TTC549 (cell line): ENCODE measurements at regions not wholly inside any gene's neighbourhood (a gene's known extent, or its start where the extent isn't known, plus 50 kb on each side); places are given as distances from the start of the nearest gene placed in this dataset.
A peak's percentile ranks its signal among the peaks of the same experiment; 100 is the strongest.
"Not testable (repeated sequence)": the region's sequence is repeated elsewhere in the genome, so short reads cannot be mapped to it uniquely, and the experiment has no call there.

ENCODE experiments used
- FAIRE-seq: peaks from 2 replicates; lab custom pipeline; 2012; peaks lifted over from hg19 to GRCh38; lab: Jason Lieb, UNC

DNA sequence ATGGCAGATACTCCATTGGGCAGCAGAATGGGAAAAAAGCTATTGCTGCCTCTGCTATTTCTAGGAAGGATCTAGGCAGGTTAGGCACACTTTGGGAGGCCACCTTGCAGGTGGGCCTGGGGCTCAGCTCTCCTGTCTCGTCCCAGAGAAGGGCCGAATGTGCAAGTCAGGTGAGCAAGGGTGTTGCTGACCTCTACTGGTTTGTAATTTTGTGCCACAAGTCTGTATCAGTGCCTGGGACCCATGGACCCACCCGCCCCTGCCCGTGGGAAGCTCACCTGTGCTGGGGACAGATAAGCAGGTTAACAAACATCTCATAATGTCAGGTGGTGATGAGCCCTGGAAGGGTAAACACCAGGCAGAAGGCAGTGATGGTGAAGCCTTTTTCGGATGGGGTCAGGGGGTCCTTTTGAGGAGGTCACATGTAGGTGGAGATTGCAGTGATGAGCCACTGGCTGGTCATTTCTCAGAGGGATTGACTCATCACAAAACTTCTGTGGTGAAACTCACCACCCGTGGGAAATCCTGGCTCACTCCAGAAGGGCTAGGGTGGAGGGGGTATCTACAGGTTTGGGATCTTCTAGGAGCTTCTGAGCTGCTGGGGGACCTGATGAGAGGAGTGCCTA is 161.3 kb downstream of the KLF13 start:
- FAIRE-seq: no peak

DNA sequence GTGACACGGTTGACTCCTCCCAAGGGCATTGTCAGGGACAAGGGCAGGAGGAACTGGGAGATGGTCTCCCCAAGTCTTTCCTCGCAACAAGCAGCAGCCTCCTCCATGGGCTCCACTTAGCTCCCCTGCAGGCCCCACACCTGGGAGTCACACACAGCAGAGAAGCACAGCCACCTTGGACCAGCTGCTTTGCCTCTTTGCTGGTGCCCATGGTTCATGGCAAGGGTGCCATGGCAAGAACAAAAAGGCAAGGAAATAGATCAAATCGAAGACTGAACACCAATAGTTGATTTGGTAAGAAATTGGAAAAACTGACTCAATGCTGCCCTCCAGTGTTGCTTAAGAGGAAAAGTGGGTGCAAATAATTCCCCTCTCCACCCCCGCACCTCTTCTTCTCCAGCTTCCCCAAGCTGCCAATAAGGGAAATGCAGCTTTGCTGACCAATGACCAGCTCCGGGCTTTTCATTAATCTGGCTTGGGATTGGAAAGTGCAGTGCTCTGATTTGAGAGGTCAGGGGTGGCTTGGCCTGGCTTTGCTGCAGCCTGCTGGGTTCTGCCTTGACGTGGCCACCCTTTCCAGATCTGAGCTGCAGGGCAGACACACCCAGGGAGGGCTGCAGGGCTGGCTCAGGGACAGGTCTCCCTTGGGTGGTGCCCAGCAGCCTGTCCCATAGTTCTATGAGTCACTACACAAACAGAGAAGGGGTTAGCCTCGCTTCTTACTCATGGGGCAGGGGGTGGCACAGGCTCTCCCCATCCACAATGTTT is 162.0 kb downstream of the KLF13 start:
- FAIRE-seq: peak; percentile 53

DNA sequence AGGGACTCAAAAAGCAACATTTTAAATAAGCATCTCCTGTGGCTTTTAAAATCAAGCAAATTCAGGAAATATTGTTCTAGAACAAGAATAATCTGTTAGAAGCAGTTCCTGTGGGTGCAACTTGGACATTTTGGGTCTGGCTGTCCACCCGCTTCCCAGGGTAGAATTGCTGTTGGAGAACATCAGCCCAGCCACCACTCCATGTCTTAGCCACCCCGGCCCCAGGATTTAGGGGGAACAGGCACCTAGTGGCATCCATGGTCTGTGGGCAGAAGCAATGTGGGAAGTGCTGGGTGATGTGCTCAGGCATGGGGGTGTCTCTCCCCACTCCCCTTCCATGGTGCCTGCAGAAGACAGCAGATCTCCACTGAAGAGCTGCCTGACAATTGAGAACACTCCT is 162.6 kb downstream of the KLF13 start:
- FAIRE-seq: no peak

DNA sequence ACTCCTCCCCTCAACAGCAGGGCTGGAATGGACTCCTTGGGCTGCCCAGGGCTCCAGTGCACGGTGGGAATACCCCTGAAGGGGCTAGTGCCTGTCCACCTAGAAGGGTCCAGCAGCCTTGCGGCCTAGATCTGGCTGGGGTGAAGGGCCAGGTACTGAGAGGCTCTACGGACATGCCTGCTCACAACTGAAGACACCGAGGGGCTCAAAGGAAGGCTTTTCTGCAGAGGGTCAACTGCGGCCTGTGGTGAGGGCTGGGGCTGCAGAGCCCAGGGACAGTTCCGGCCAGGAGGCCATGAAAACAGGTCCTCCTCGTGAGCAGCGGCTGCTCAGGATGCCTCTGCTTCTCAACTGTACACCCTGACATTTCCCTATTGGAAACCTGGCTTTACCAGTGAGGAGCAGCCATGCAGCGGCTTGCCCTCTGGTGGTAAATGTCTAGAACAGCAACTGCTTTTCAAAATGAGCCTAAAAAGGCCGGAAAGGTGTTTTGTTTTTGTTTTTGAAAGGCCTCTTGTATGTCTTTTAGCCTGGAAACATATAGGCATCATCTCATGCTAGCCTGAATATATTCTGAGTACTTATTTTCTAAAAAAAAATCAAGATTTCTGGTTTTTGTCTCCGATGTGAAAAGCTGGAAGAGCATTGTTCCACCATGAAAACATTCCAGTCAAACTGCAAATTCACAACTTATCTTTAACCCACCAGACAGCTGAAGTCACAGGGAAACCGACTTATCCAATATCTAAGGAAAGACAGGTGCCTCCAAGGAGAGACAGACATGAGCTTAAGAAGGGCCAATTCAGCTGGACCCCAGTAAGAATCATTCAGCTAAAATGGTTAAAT is 163.4 kb downstream of the KLF13 start:
- FAIRE-seq: no peak

DNA sequence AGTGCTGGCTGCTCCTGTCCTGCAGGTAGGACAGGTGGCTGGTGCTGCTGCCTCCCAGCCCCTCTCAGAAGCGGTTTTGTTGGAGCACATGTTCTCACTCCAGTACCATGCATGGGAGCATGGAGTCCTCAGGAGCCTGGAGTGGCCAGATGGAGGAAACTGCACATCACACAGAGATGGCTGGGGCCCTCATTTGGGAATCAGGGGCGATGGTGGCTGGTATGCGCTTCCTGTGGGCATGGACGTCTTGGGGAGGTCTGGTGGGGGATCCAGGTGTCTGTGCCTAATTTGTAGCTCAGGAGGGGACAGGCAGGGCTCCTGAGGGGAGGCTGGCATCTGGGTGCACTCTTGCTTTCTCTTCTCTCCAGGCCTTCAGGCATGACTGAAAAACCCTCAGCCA is 168.2 kb downstream of the KLF13 start:
- no peak for FAIRE-seq

DNA sequence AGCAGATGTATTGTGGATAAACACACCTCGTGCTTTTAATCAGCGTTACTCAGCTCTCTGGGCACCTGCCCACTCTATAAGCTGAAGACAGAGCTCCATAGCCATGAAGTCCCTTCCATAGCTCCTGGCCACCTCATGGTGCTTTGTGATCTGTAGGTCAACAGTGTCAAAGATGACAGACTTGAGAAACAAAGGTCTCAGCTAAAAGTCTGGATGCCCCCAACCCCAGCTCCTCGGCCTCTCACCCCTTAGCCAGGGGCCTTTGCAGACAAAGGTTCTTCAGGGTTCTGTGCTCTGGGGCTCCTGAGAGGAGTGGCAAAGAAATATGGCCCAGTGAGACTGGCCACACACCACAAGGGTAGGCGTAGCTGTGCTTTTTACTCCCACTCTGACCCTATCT is 168.6 kb downstream of the KLF13 start:
- no peak for FAIRE-seq

DNA sequence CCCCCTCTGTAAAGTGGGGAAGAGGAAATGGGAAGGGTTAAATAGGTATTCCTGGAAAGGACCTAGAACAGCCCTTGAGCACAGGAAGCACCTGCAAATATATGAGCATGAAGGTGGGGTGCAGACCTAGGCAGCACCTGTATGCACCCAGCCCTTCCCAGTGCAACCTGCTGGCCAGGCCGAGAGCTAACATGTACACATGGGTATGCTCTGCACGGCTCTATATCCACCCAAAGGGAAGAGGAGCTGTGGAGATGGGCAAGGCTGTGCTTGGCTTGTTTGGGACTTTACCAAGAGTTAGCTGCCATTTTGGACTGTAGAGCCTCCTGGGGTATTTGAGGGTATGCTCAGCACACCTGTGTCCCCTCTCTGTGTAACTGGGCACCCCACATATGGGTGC is 171.2 kb downstream of the KLF13 start:
- no peak for FAIRE-seq

DNA sequence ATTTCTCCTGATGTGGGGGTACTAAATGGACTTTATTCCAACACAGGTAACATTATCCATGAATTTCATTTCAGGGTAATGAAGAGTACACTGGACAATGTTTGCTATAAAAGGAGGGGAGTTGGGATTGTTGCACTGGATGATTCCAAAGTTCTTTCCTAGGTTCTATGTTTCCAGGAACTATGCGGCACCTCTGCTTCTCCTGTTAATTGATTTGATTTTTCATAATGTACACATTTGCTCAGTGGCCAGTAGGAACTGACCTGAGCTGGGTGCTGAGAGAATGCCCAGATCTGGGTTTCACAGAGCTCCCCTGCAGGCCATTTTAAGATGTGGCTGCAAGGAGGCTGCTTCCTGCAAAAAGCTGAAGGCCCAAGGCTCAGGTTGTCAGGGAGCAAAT is 171.7 kb downstream of the KLF13 start:
- FAIRE-seq: no peak

DNA sequence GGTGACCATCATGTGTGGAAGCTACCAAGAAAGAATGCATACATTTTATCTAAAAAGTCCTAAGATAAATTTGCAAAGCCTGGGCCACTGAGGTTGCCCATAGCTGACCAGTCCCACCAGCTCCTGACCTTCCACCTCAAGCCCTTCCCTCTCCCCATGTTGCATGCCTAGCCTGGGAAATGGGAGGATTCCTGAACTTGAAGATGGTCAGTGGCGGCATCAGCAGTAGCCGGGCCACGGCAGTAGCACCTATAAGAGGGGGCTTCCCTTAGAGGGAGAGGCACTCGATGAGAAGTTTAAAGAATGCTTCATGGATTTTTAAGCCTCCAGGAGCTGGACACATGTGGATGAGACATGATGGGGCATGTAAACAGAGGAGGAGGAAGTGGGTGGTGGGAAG is 172.1 kb downstream of the KLF13 start:
- FAIRE-seq: no peak

DNA sequence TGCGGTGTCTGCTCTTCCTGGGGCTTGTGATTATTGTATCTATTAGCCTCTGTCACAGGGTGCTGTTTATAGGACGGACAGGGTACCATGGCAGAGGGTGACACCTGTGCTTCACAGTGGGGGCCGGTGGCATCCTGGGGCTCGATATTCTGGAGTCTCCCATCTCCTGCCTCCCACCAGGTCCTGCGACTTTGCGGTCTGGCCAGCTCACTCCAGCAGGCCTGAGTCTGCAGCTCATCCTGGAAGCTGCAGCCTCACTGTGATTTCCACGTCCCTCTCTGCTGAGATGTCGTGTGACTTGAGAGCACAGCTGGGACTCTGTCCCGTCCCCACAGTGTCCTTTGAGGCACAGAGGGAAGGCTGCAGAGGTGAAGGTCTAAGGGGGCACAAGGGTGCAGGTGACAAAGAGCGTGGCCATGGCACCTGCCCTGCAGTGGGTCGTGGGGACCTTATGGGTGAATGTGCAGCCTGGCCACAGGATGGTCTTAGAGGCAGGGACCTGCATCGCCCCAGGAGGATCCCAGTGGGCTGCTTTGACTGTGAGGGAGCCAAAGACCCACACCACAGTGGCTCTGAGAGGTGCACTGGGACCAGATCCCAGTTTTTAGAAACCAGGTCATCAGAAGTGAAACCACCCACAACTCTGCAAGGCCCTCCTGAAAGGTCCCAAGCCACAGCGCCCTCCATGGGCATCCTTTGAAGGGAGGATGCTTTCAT is 172.8 kb downstream of the KLF13 start:
- FAIRE-seq: no peak

DNA sequence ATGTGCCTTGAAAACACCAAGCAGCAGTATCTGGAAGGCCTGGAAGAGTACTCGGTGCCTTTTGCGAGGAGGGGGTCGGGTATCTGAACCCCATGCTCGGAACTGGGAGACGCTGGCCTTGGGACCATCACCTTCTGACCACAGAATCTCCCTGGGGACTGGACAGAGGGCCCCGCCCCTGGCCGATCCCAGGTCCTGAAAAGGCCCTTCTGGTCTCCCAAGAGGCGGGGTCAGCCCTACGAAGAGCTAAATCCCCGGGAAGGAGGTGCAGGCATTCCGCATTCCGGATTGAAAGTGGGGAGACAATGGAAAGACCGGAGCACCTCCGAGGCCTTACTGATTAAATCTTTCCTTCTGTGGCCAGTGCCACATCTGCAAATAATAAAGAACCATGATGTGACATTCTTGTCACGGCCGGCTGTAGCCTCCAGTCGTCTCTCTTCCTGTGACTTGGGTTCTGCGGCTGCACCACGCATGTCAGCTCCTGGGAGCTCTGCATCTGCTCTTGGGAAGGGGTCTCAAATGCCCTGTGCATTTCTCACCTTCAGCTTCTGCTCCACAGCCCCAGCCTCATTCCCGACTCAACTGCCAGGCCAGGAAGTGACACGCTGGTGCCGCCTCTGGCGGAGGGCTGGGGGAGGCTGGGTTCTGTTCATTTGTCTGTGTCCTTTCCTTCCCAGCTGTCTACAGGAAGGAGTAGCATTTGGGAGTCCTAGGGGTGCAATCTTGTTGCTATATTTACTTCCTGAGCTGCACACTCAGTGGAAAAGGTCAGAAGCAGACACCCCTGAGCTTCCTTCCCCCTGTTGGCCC is 173.5 kb downstream of the KLF13 start:
- FAIRE-seq: no peak

DNA sequence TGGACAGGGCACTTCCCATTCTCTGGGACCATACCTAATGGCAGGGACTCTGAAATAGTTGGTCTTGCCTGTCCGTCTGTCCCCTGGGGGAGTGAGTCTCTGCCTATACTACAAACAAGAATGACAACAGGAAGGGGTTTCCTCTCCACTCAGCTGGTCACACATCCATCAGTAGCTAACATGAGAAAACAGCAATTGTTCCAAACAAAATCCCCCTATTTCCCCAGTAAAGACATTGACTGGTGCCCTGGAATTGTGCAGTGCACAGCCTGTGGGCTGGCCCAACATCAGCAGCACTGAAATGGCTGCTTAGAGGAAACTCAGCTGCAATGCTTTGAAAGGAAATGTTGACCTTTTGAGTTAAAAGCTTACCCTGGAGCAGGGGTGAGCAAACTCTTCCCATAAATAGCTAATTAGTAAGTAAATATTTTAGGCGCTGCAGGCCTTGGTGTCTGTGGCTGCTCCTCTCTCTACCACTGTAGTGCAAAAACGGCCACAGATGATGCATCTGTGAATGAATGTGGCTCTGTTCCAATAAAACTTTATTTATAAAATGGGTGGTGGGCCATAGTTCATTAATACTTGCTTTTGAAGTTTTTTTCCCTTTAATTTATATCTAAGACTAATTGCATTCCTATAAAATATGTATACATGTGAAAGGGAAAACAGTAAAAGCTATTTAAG is 174.3 kb downstream of the KLF13 start:
- FAIRE-seq: no peak

DNA sequence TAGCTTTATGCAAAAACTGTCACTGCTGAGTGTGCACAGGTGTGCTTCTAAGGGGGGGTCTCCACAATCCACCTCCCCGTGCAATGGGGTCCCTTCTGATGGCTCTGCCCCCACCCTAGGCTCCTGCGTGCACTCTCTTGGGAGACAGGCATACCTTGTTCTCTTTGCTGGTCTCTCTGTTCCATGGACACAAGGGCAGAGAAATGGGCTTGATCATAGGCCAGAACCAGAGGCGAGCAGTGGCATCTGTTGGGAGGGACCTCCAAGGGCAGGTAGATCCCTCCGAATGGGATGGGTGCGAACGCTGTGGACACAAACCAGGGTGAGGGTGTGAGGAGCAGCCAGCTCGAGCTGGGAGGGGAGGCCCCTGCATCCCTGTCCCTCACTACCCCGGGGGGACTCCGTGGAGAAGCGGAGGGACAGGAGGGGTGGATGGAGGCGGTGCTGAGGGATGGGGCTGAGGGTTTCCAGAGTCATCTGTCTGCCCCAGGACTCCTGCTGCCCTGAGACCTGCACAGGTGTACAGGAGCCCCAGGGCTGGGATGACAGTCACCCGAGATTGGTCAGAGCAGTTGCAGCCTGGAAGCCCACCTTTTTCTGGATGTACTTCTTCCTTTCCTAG is 175.0 kb downstream of the KLF13 start:
- no peak for FAIRE-seq

DNA sequence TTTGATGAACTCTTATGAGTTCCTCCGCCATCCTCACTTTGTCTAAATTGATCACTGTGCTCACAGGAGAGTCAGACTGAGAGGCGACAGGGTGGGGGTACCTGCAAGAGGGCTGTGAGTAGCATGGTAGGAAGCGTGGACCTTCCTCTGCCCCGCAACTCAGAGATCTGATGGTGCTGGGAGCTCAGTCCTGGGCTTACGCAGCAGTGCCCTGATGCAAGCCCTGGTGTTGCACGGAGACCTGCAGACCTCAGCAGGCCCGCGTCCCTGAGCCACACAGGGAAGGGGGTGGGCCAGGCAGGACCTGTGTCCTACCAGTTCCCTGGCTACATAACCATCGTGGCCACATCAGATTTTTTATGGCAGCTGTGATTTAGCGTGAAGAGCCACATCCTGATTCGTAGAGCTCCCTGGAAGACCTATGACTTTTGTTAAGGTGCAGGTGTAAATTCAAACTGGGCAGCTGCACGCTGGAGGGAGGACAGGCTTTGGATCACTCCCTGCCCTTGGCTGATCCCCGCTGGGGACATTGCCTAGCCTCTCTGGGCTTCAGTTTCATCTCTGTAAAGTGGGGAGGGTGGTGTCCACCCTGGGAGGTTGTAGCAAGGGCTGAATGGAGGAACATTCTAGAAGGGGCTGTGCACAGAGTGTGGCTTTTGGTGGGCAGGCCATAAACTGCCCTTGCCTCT is 176.1 kb downstream of the KLF13 start:
- no peak for FAIRE-seq

DNA sequence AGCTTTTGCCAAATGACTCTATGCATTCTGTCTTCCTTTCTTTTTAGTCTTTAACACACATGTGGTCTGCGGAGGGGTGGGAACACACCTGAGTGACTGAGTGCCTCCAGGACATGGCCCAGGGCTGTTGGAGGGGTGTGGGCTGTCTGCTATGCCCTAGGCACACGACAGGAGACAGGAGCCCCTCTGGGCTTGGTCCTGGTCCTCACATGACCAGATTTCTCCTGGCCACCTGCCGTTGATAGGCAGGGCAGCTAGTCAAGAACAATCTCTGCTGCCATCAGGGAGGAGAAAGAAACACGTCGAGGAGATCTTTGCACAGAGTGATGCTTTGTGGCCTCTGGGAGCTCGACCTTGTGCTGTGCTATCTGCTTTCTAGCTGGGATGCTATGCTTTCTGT is 176.6 kb downstream of the KLF13 start:
- no peak for FAIRE-seq

DNA sequence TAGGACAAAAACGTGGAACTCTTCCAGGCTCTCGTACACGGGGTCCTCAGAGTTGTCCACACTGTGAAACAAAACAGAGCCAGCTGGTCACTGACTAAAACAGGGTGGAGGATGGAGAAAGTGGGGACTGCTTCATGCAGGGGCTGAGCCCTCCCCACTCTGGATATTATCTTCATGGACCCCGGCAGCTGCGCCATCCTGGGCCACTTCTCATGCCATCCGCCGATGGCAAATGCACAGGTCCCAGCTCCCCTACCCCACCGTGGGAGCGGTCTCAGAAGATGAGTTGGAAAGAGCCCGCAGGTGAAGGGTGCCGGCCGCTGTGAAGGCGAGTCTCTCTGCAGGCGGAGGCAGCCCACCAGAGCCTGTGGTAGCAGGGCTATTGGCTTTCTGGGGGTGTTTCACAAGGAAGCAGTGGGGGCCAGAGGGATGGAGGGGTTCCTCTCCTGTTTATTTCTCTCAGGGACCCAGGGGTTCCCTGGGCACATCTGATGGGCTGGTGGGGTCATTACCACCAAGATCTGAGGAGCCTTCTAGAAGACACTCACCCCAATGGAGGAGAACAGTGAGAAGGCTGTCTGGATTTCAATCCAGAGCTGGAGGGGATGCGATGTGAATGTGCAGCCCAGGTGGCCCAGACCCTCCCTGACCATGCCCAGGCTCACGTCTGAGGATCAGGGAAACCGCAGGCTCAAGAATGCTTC is 177.3 kb downstream of the KLF13 start:
- FAIRE-seq: no peak

DNA sequence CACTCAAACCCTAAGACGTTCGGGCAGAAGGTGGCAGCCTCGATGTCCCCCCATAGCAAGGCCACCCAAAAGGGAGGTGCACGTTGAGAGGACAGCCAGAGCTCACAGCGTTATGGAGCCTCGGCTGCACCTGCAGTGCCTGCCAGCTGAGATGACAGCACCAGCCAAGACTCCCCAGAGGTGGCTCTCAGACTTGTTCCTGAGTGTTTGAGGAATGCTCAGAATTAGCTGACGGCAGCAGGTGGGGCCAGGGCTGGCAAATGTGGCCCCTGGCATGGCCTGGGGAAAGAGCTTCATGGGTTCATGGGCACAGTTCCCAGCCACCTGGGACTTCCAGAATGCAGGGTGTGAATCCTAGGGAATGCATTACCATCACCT is 177.8 kb downstream of the KLF13 start:
- no peak for FAIRE-seq

DNA sequence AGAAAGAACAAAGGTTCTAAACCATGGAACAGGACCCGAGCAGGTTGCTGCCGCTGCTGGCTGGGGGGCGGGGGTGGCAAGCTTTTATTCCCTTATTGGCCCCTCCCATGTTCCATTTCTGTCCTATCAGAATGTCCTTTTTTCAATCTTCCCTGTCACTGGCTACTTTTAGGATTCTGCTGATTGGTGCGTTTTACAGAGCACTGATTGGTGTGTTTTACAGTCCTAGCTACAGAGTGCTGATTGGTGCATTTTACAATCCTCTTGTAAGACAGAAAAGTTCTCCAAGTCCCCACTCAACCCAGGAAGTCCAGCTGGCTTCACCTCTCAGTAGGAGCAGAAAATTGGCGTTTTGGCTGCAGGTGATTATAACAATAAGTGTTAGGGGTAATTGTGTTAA is 180.9 kb downstream of the KLF13 start:
- FAIRE-seq: not testable (repeated sequence)

DNA sequence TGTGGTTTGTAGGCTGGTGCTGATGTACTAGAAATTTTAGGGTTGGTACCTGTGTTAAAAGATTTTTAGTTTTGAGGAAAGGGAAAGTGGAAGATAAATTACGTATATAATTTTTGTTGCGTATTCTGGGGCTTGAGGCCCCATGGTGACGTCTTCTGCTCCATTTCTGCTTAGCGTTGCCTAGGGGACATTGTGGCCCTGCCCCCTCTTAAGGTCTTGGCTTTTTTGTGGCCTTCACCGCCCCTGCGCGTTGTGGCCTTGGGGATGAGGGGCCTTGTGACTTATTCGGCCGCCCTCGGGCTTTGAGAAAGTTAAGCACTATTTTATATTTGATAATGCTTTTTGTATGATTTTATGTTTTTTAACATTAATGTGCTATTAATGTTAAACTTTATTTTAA is 182.0 kb downstream of the KLF13 start:
- FAIRE-seq: no peak

DNA sequence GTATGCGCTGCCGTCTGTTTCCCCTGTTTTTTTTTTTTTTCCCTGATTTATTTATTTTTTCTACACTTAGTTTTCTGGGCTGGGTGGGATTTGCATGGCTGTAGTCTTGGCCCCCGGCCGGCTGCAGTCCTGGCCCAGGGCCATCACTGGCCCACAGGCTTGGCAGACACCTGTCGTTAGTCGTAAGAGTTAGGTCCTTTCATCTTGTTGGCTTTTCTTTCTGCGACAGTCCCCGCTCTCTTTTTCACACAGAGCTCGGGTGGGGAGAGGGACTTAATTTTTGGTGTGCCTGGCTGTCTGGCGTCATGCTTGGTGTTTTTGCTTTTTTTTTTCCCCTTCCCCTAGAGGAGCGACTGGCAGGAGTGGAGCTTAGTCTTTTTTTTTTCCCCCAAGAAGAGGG is 183.4 kb downstream of the KLF13 start:
- no peak for FAIRE-seq
